HEK293T (cell line): ENCODE measurements at regions not wholly inside any gene's neighbourhood (a gene's known extent, or its start where the extent isn't known, plus 50 kb on each side); places are given as distances from the start of the nearest gene placed in this dataset.

Experiments
- CTCF ChIA-PET: fragments of 350-600 bp; formaldehyde crosslinking; extraction: SDS; loops from one replicate; lab custom pipeline; 2021; ENCODE audit warnings: antibody characterized with exemption, inconsistent platforms; lab: Yijun Ruan, JAX
- POLR2A ChIA-PET: fragments of 350-600 bp; formaldehyde crosslinking; extraction: SDS; loops from one replicate; lab custom pipeline; 2020; ENCODE audit warnings: antibody characterized with exemption, inconsistent platforms; lab: Yijun Ruan, JAX
- DNase-seq: peaks from one replicate; pipeline ENCODE4 v3.0.0; 2012; ENCODE audit warnings: mixed read lengths; ENCODE audit errors: extremely low spot score
- ARNT ChIP-seq: fragments of 450-650 bp; IDR thresholded peaks from 2 replicates; pipeline ENCODE4 v1.6.1; 2017; ENCODE audit warnings: mild to moderate bottlenecking
- BHLHE40 ChIP-seq: fragments of 450-650 bp; IDR thresholded peaks from 2 replicates; pipeline ENCODE4 v1.6.1; 2016; ENCODE audit warnings: mild to moderate bottlenecking, moderate library complexity, borderline replicate concordance
- CTBP1 ChIP-seq: fragments of 450-650 bp; IDR thresholded peaks from 2 replicates; pipeline ENCODE4 v1.6.1; 2016; ENCODE audit warnings: borderline replicate concordance
- ELF4 ChIP-seq: fragments of 450-650 bp; IDR thresholded peaks from 2 replicates; pipeline ENCODE4 v1.6.1; 2017; ENCODE audit warnings: antibody characterized with exemption
- FOXA1 ChIP-seq: fragments of 450-650 bp; IDR thresholded peaks from 2 replicates; pipeline ENCODE4 v1.6.1; 2016; ENCODE audit warnings: mild to moderate bottlenecking
- FOXK2 ChIP-seq: fragments of 450-650 bp; IDR thresholded peaks from 2 replicates; pipeline ENCODE4 v1.6.1; 2016; ENCODE audit warnings: mild to moderate bottlenecking
- FOXM1 ChIP-seq: fragments of 450-650 bp; IDR thresholded peaks from 2 replicates; pipeline ENCODE4 v1.6.1; 2017; ENCODE audit warnings: mild to moderate bottlenecking, borderline replicate concordance
- HDGF ChIP-seq: fragments of 450-650 bp; IDR thresholded peaks from 2 replicates; pipeline ENCODE4 v1.6.1; 2017; ENCODE audit warnings: antibody characterized with exemption, borderline replicate concordance
- L3MBTL2 ChIP-seq: fragments of 450-650 bp; conservative IDR thresholded peaks from 2 replicates; pipeline ENCODE4 v1.6.1; 2016; ENCODE audit warnings: mild to moderate bottlenecking
- LEF1 ChIP-seq: fragments of 450-650 bp; IDR thresholded peaks from 2 replicates; pipeline ENCODE4 v1.6.1; 2017; ENCODE audit warnings: mild to moderate bottlenecking, borderline replicate concordance
- NFRKB ChIP-seq: fragments of 450-650 bp; IDR thresholded peaks from 2 replicates; pipeline ENCODE4 v1.6.1; 2016; ENCODE audit warnings: mild to moderate bottlenecking, moderate library complexity
- PKNOX1 ChIP-seq: fragments of 450-650 bp; IDR thresholded peaks from 2 replicates; pipeline ENCODE4 v1.6.1; 2016
- SP1 ChIP-seq: fragments of 450-650 bp; IDR thresholded peaks from 2 replicates; pipeline ENCODE4 v1.6.1; 2017
- SUZ12 ChIP-seq: fragments of 450-650 bp; IDR thresholded peaks from 2 replicates; pipeline ENCODE4 v1.6.1; 2016; ENCODE audit warnings: mild to moderate bottlenecking
- TARDBP ChIP-seq: fragments of 450-650 bp; IDR thresholded peaks from 2 replicates; pipeline ENCODE4 v1.6.1; 2016
- ZNF384 ChIP-seq: fragments of 450-650 bp; IDR thresholded peaks from 2 replicates; pipeline ENCODE4 v1.6.1; 2016

DNA sequence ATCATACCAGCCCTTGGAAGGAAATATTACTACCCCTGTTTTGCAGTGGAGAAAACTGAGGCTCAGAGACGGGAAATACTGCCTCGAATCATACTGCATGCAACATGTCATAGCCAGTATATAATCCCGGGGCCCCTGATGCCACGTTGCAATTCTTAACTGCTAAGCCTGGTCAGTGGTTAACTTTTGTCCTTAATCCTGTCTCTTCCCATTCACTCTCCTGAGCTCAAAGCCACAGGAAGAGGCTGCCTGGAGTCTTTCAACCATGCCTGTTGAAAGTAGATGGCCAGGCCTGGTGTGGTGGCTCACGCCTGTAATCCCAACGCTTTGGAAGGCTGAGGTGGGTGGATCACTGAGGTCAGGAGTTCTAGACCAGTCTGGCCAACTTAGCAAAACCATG lies 166.6 kb downstream of the MIAT start:
- TF ChIP-seq BHLHE40: no peak
- no peak for TF ChIP-seq HDGF
- no peak for TF ChIP-seq ARNT
- TF ChIP-seq ELF4: no peak
- TF ChIP-seq TARDBP: no peak
- TF ChIP-seq FOXK2: no peak
- TF ChIP-seq FOXA1: no peak
- TF ChIP-seq PKNOX1: no peak
- no peak for TF ChIP-seq ZNF384
- no peak for TF ChIP-seq SP1
- TF ChIP-seq NFRKB: no peak
- no peak for TF ChIP-seq SUZ12
- ChIA-PET CTCF (interaction anchor here (1.7 kb wide), 1 partner anchor 12 kb away, joined by 4 read pairs; no protein-coding TSS in a partner anchor), POLR2A (no interaction called here)
- no peak for DNase-seq

- ChIA-PET CTCF (interaction anchor here (0.7 kb wide), 1 partner anchor 115 kb away, joined by 3 read pairs; no protein-coding TSS in a partner anchor), POLR2A (no interaction called here)
- no peak for DNase-seq
- no peak for TF ChIP-seq CTBP1
- no peak for TF ChIP-seq ZNF384
- TF ChIP-seq L3MBTL2: no peak
- no peak for TF ChIP-seq PKNOX1
- no peak for TF ChIP-seq FOXA1
- no peak for TF ChIP-seq ARNT
- no peak for TF ChIP-seq BHLHE40
- no peak for TF ChIP-seq HDGF
- TF ChIP-seq NFRKB: no peak
- TF ChIP-seq FOXM1: no peak
- no peak for TF ChIP-seq LEF1
- no peak for TF ChIP-seq FOXK2
- no peak for TF ChIP-seq SP1
- TF ChIP-seq ELF4: no peak
- TF ChIP-seq TARDBP: no peak
- TF ChIP-seq SUZ12: no peak
Measured at GRCh38 chr22:26825960-26826935, 168.9 kb downstream of the MIAT start.

- no peak for DNase-seq
- TF ChIP-seq FOXA1 (no peak), ZNF384 (no peak), ELF4 (no peak), HDGF (no peak), CTBP1 (no peak), FOXK2 (no peak), L3MBTL2 (no peak), TARDBP (no peak), NFRKB (no peak), SUZ12 (no peak)
- POLR2A ChIA-PET: no interaction called here
- CTCF ChIA-PET: no interaction called here
Measured at GRCh38 chr22:26827611-26828010, 170.2 kb downstream of the MIAT start.

GRCh38 chr22:26828311-26828710 lies 170.9 kb downstream of the MIAT start:
- CTCF ChIA-PET: no interaction called here
- DNase-seq: no peak

DNA sequence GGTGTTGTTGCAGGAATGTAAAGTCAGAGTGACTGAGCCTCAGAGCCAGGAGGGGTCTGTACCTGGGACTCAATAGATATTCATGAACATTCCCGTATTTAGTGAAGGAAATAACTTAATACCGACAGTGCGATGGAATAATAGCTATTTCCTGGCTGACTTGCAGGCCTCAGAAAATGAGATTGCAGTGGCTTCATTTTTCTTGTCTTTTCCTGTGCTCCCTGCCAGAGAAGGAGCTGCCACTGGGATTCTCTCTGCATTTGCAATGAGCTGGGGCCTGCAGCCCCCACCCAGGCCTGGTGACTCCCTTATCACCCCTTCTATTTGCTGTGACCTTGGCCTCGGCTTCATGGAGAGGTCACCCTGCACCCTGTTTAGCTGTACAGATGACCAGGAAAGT lies 173.4 kb downstream of the MIAT start:
- POLR2A ChIA-PET: no interaction called here
- no peak for DNase-seq
- CTCF ChIA-PET: no interaction called here
- TF ChIP-seq NFRKB: no peak
- no peak for TF ChIP-seq FOXK2
- TF ChIP-seq FOXM1: no peak
- no peak for TF ChIP-seq ELF4
- TF ChIP-seq ARNT: no peak

More at GRCh38 chr22:26828311-26828710, 170.9 kb downstream of the MIAT start:
- POLR2A ChIA-PET: interaction anchor here (1.0 kb wide), 1 partner anchor 156 kb away, joined by 3 read pairs; no protein-coding TSS in a partner anchor
- TF ChIP-seq HDGF: no peak
- TF ChIP-seq FOXA1: no peak
- no peak for TF ChIP-seq ARNT
- TF ChIP-seq BHLHE40: no peak
- TF ChIP-seq FOXM1: no peak
- TF ChIP-seq ELF4: no peak
- no peak for TF ChIP-seq LEF1
- TF ChIP-seq L3MBTL2: no peak
- no peak for TF ChIP-seq CTBP1
- no peak for TF ChIP-seq FOXK2
- no peak for TF ChIP-seq NFRKB

DNA sequence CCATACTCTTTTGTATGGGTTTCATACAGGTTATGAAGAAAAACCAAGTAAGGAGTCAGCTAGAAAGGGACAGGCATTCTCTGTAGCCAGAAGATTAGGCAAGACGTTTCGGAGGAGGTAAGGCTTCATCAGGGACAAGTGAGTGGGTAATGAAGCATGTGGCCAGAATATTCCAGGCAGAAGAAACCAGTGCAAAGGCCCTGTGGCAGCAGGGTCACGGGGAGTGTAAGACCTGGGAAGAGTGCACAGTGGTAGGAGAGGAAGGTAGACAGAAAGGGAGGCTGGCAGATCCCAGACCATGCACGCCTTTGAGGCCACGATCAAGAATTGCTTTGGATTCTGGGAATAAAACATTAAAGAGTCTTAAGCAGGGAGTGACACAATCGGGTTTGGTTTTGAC lies 177.6 kb downstream of the MIAT start:
- ChIA-PET CTCF (interaction anchor here (0.7 to 1.8 kb wide), 2 partner anchors 12 to 38 kb away, joined by 3 to 4 read pairs; no protein-coding TSS in a partner anchor), POLR2A (no interaction called here)
- no peak for DNase-seq
- no peak for TF ChIP-seq TARDBP

- peak; percentile 70 for DNase-seq
- ChIA-PET CTCF (interaction anchor here (1.8 kb wide), 1 partner anchor 13 kb away, joined by 4 read pairs; no protein-coding TSS in a partner anchor), POLR2A (no interaction called here)
- TF ChIP-seq CTBP1 (no peak), TARDBP (no peak), BHLHE40 (no peak), FOXK2 (no peak), LEF1 (no peak), L3MBTL2 (no peak), FOXM1 (no peak), HDGF (no peak), ELF4 (no peak), ZNF384 (no peak), NFRKB (no peak), PKNOX1 (no peak), FOXA1 (no peak)
Measured at GRCh38 chr22:26835929-26836528, 178.6 kb downstream of the MIAT start.
